BLaER1 treated with 17β-estradiol and CSF1 and Interleukin-3, amounts not matched to agents 10 nM and 100 nM (cell line): ENCODE measurements at regions not wholly inside any gene's neighbourhood (a gene's known extent, or its start where the extent isn't known, plus 50 kb on each side); places are given as distances from the start of the nearest gene placed in this dataset.

Experiments used
- H3K27ac ChIP-seq, 11 experiments: shearing (Covaris generic); formaldehyde crosslinking; 2 replicates each; pipeline ENCODE4 v1.8.1; 2022
- H3K27me3 ChIP-seq, 11 experiments: shearing (Covaris generic); formaldehyde crosslinking; 2 replicates each; pipeline ENCODE4 v1.8.1; 2022
- H3K36me3 ChIP-seq, 11 experiments: shearing (Covaris generic); formaldehyde crosslinking; 2 replicates each; pipeline ENCODE4 v1.8.1; 2022
- H3K4me1 ChIP-seq, 10 experiments: shearing (Covaris generic); formaldehyde crosslinking; 2 replicates each; pipeline ENCODE4 v1.8.1; 2022
- H3K4me2 ChIP-seq, 11 experiments: shearing (Covaris generic); formaldehyde crosslinking; 2 replicates each; pipeline ENCODE4 v1.8.1; 2022
- H3K4me3 ChIP-seq, 10 experiments: shearing (Covaris generic); formaldehyde crosslinking; 2 replicates each; pipeline ENCODE4 v1.8.1; 2022
- H3K9ac ChIP-seq, 11 experiments: shearing (Covaris generic); formaldehyde crosslinking; 2 replicates each; pipeline ENCODE4 v1.8.1; 2022
- H3K9me3 ChIP-seq, 11 experiments: shearing (Covaris generic); formaldehyde crosslinking; replicated peaks in 1 of 11; 2 replicates each; pipeline ENCODE4 v1.8.1; 2022
- H4K20me1 ChIP-seq, 11 experiments: shearing (Covaris generic); formaldehyde crosslinking; 2 replicates each; pipeline ENCODE4 v1.8.1; 2022
- Cebpa-rat ChIP-seq, 11 experiments: shearing (Covaris generic); IDR thresholded peaks; 2 replicates each; pipeline ENCODE4 v1.8.1; 2022

DNA sequence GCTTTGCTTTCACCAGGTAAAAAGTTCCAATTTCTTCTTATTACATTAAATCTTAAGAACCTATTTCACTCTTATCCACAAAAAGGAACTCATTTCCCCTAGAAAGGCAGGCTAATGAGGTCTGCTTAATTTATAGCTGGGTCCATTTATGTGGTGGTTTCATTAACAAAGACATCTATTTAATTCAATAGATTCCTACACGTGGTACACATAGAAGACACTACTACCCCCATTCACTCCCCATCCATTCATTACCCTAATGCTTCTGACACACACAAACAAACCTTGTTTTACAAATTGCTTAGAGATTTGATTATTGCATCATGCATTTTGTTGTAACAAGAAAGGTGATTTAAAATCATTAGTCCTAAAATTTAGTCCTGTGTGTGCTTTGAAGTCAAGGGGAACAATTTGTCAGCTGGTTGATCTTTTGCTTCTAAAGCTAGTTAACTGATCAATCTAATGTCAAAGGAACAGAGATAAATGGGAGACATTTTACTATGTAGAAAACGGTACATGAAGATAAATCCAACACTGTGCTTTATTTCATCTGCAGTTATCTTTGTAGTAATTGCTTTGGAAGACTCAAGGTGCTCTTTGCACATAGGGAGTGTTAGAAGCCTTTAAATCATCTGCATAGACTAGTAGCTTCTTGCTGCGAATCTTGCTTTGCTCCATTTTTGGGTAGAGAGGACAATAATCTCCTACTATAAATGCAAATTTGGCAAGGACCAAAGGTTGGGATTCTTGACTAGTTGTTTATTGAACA is 379.2 kb downstream of the CDH11 start:
- Histone ChIP-seq H3K9ac (no peak overlapping the region), H3K4me1 (no peaks in the 10 kb centered on the region), H3K36me3 (no peaks in the 10 kb centered on the region), H3K27me3 (no peaks in the 10 kb centered on the region), H3K9me3 (no peaks in the 10 kb centered on the region), H3K27ac (no peak overlapping the region), H3K4me3 (no peak overlapping the region), H4K20me1 (0 out of 22 replicates have a peak, but pooled peaks cover 0 to 3% (median 0%) of the 10 kb centered on the region in 11 experiments), H3K4me2 (no peak overlapping the region)
- TF ChIP-seq Cebpa-rat (IDR thresholded peaks at IDR 0.05): no peak; a peak in 1 of 22 replicates

GRCh38 chr16:64740261-64740660 is 381.6 kb downstream of the CDH11 start:
- no peaks in the 10 kb centered on the region for H3K9me3 ChIP-seq
- no peak overlapping the region for H3K4me2 ChIP-seq
- H3K9ac ChIP-seq: no peak overlapping the region
- H3K27me3 ChIP-seq: no peaks in the 10 kb centered on the region
- H4K20me1 ChIP-seq: 0 out of 22 replicates have a peak, but pooled peaks cover 0 to 3% (median 0%) of the 10 kb centered on the region in 11 experiments
- H3K36me3 ChIP-seq: no peaks in the 10 kb centered on the region
- no peak for TF ChIP-seq Cebpa-rat (IDR thresholded peaks at IDR 0.05)
- H3K4me1 ChIP-seq: no peaks in the 10 kb centered on the region
- H3K4me3 ChIP-seq: no peak overlapping the region
- H3K27ac ChIP-seq: no peak overlapping the region

DNA sequence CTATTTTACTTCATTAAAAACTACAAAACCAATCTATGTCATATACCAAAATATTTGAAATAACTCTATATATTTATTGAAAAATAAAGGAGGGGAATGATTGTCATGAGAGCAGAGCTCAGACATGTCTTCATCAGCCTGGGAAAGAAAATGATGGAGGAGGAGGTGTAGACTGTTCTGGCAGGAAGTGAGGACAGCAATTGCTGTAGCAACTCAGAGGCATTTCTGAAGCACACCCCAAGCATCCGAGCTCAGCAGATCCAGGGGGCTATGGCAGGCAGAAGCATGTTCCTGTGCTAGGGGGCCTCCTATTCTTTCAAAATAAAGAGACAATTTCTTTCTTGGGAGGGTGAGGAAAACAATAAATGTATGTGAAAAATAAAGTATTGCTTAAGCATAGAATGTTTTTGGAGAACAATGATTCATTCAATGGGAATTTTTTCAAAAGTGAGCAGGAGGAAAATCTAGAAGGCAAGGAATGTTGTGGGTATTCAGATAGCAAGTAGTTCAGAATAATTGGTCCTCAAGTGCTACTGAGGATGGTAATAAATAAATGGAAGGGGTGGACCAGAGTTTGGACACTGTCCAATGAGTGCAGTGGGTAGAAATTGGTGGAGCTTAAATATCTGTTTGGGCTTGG is 383.4 kb downstream of the CDH11 start:
- Histone ChIP-seq H4K20me1 (0 out of 22 replicates have a peak, but pooled peaks cover 0 to 3% (median 0%) of the 10 kb centered on the region in 11 experiments), H3K36me3 (no peaks in the 10 kb centered on the region), H3K27ac (no peak overlapping the region), H3K4me1 (no peaks in the 10 kb centered on the region), H3K4me2 (no peak overlapping the region), H3K27me3 (no peaks in the 10 kb centered on the region), H3K9me3 (no peaks in the 10 kb centered on the region), H3K4me3 (no peak overlapping the region), H3K9ac (no peak overlapping the region)
- TF ChIP-seq Cebpa-rat (IDR thresholded peaks at IDR 0.05): no peak

- no peak overlapping the region for H3K4me2 ChIP-seq
- no peak for TF ChIP-seq Cebpa-rat (IDR thresholded peaks at IDR 0.05)
Measured at GRCh38 chr16:64736857-64737256, 385.0 kb downstream of the CDH11 start.

GRCh38 chr16:64731891-64732290 is 390.0 kb downstream of the CDH11 start:
- Histone ChIP-seq H3K27me3 (no peaks in the 10 kb centered on the region), H3K36me3 (no peaks in the 10 kb centered on the region), H4K20me1 (no peaks in the 10 kb centered on the region), H3K9me3 (no peaks in the 10 kb centered on the region), H3K4me3 (no peak overlapping the region), H3K9ac (no peak overlapping the region), H3K4me2 (no peak overlapping the region), H3K4me1 (no peaks in the 10 kb centered on the region), H3K27ac (no peak overlapping the region)
- no peak for TF ChIP-seq Cebpa-rat (IDR thresholded peaks at IDR 0.05)

More at GRCh38 chr16:64736857-64737256, 385.0 kb downstream of the CDH11 start:
- Histone ChIP-seq H3K27ac (no peak overlapping the region), H4K20me1 (0 out of 22 replicates have a peak, but pooled peaks cover 0 to 3% (median 0%) of the 10 kb centered on the region in 11 experiments), H3K36me3 (no peaks in the 10 kb centered on the region), H3K27me3 (no peaks in the 10 kb centered on the region), H3K4me1 (no peaks in the 10 kb centered on the region), H3K4me3 (no peak overlapping the region), H3K9ac (no peak overlapping the region), H3K9me3 (no peaks in the 10 kb centered on the region)

DNA sequence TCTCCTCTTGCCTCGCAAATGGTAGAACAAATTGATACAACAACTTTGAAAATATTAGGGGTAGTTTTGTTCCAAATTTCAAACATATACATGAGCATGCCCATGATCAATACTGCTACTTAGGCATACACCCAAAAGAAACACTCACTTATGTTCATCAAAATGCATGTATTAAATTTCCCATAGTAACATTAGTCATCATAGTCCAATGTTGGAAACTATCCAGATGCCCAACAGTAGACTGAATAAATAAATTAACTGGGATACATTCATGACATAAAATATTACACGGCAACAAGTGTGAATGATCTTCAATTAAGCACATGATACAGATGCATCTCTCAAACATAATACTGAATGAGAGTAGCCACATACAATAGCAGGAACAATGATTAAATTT is 391.6 kb downstream of the CDH11 start:
- no peak for TF ChIP-seq Cebpa-rat (IDR thresholded peaks at IDR 0.05)
- Histone ChIP-seq H3K36me3 (no peaks in the 10 kb centered on the region), H3K4me2 (no peak overlapping the region)

DNA sequence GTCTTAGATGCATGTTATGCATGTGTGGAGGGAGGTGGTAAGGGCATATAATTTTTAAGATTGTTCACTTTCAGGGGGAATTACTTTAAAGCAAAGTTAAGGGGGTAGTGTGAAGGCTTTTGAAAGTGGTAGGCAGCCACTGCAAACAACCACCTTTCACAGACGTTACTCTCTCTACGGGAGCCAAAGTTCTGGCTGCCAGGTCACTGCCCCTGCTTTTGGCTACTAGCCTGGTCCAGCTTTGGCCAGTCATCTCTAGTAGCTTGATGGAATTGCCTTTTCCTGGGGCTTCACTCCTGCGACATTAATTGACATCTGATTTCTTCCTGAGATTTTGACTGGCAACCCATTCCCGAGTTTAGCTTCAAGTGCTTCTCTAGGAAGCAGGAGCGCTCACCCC is 397.5 kb downstream of the CDH11 start:
- H3K4me3 ChIP-seq: no peak overlapping the region
- no peaks in the 10 kb centered on the region for H3K27me3 ChIP-seq
- no peaks in the 10 kb centered on the region for H3K36me3 ChIP-seq
- H3K4me2 ChIP-seq: no peak overlapping the region
- no peak for TF ChIP-seq Cebpa-rat (IDR thresholded peaks at IDR 0.05)
- H4K20me1 ChIP-seq: no peaks in the 10 kb centered on the region
- no peaks in the 10 kb centered on the region for H3K9me3 ChIP-seq
- H3K4me1 ChIP-seq: no peaks in the 10 kb centered on the region
- H3K9ac ChIP-seq: no peak overlapping the region
- no peak overlapping the region for H3K27ac ChIP-seq

More for the DNA sequence above, 391.6 kb downstream of the CDH11 start:
- H3K4me1 ChIP-seq: no peaks in the 10 kb centered on the region
- H3K27ac ChIP-seq: no peak overlapping the region
- no peaks in the 10 kb centered on the region for H3K9me3 ChIP-seq
- H4K20me1 ChIP-seq: no peaks in the 10 kb centered on the region
- no peaks in the 10 kb centered on the region for H3K27me3 ChIP-seq
- no peak overlapping the region for H3K9ac ChIP-seq
- H3K4me3 ChIP-seq: no peak overlapping the region

DNA sequence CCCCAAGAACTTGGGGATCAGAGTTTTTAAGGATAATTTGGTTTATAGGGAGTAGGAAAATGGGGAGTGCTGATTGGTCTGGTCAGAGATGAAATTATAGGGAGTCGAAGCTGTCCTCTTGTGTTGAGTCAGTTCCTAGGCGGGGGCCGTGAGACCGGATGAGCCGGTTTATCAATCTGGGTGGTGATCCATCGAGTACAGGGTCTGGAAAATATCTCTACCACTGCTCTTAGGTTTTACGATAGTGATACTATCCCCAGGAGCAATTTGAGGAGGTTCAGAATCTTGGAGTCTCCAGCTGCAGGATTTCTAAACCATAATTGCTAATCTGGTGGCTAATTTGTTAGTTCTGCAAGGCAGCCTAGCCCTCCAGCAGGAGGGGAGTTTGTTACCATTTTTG is 403.4 kb downstream of the CDH11 start:
- no peak overlapping the region for H3K4me3 ChIP-seq
- no peak for TF ChIP-seq Cebpa-rat (IDR thresholded peaks at IDR 0.05)
- no peaks in the 10 kb centered on the region for H3K4me1 ChIP-seq

GRCh38 chr16:64717871-64718270 is 404.0 kb downstream of the CDH11 start:
- no peaks in the 10 kb centered on the region for H3K36me3 ChIP-seq
- no peak overlapping the region for H3K9ac ChIP-seq
- H3K27ac ChIP-seq: no peak overlapping the region
- H3K4me1 ChIP-seq: no peaks in the 10 kb centered on the region
- no peak overlapping the region for H3K4me2 ChIP-seq
- no peaks in the 10 kb centered on the region for H3K27me3 ChIP-seq
- no peak for TF ChIP-seq Cebpa-rat (IDR thresholded peaks at IDR 0.05)
- H4K20me1 ChIP-seq: no peaks in the 10 kb centered on the region
- H3K4me3 ChIP-seq: no peak overlapping the region
- H3K9me3 ChIP-seq: no peaks in the 10 kb centered on the region

More for the DNA sequence above, 403.4 kb downstream of the CDH11 start:
- no peak overlapping the region for H3K9ac ChIP-seq
- no peaks in the 10 kb centered on the region for H3K27me3 ChIP-seq
- H3K36me3 ChIP-seq: no peaks in the 10 kb centered on the region
- no peaks in the 10 kb centered on the region for H4K20me1 ChIP-seq
- H3K27ac ChIP-seq: no peak overlapping the region
- no peak overlapping the region for H3K4me2 ChIP-seq
- H3K9me3 ChIP-seq: no peaks in the 10 kb centered on the region

GRCh38 chr16:64715624-64716023 is 406.2 kb downstream of the CDH11 start:
- Histone ChIP-seq H3K4me3 (no peak overlapping the region), H3K27ac (no peak overlapping the region), H3K9ac (no peak overlapping the region), H3K9me3 (no peaks in the 10 kb centered on the region), H3K4me2 (no peak overlapping the region), H4K20me1 (no peaks in the 10 kb centered on the region), H3K36me3 (no peaks in the 10 kb centered on the region), H3K27me3 (no peaks in the 10 kb centered on the region), H3K4me1 (no peaks in the 10 kb centered on the region)
- no peak for TF ChIP-seq Cebpa-rat (IDR thresholded peaks at IDR 0.05)
